Testis (tissue), 2 donors: ENCODE measurements at regions not wholly inside any gene's neighbourhood (a gene's known extent, or its start where the extent isn't known, plus 50 kb on each side); places are given as distances from the start of the nearest gene placed in this dataset.

ENCODE experiments used
- DNase-seq: peaks from one replicate; pipeline ENCODE4 v3.0.0-alpha.2; 2019
- H3K27ac ChIP-seq, 2 donors: fragments of 200-600 bp; sonication (generic); one replicate each; pipeline ENCODE4 v1.5.1; 2019
- H3K27me3 ChIP-seq: fragments of 200-600 bp; sonication (generic); one replicate; pipeline ENCODE4 v1.5.1; 2019
- H3K36me3 ChIP-seq: fragments of 200-600 bp; sonication (generic); one replicate; pipeline ENCODE4 v1.5.1; 2017; ENCODE audit warnings: low read depth; ENCODE audit errors: missing control alignments
- H3K4me1 ChIP-seq: fragments of 200-600 bp; sonication (generic); one replicate; pipeline ENCODE4 v1.5.1; 2019
- H3K4me3 ChIP-seq, 2 donors: fragments of 200-600 bp; sonication (generic); one replicate each; pipeline ENCODE4 v1.5.1; 2017 to 2019
- H3K9me3 ChIP-seq: fragments of 200-600 bp; sonication (generic); one replicate; pipeline ENCODE4 v1.5.1; 2017
- CTCF ChIP-seq, 3 experiments: fragments of 450-650 bp in 2 of 3; fragments of 200-600 bp in 1 of 3; sonication (generic) in 1 of 3; IDR thresholded peaks; one replicate each; pipeline ENCODE4 v1.5.1; 2016 to 2019; ENCODE audit warnings: antibody characterized with exemption in 3 of 3, mild to moderate bottlenecking in 2 of 3, moderate library complexity in 1 of 3
- POLR2A ChIP-seq: fragments of 450-650 bp; IDR thresholded peaks from one replicate; pipeline ENCODE4 v1.6.1; 2017; ENCODE audit warnings: antibody characterized with exemption, mild to moderate bottlenecking, moderate library complexity
- WGBS, 2 donors: methylation state at CpG; one replicate each; pipeline ENCODE4 v1.1.5; 2018; 5-methylcytosine and 5-hydroxymethylcytosine counted together
- intact Hi-C: fragments of 100-400 bp; cut with DNase I; formaldehyde crosslinking; loops from one replicate; pipeline ENCODE4 v1.15.1; 2023; ENCODE audit warnings: low total_unique reads

GRCh38 chr2:234333168-234334130 lies 163.4 kb downstream of the ARL4C start:
- intact Hi-C loops, result no loop called here
- TF ChIP-seq CTCF (IDR thresholded peaks at IDR 0.05) (no peak), POLR2A (no peak)

GRCh38 chr2:234331966-234332365 lies 164.9 kb downstream of the ARL4C start:
- Histone ChIP-seq H3K9me3 (no peaks in the 10 kb centered on the region), H3K4me3 (no peak overlapping the region), H3K4me1 (peaks cover 6% of the 10 kb centered on the region), H3K36me3 (no peaks in the 10 kb centered on the region), H3K27ac (no peak overlapping the region), H3K27me3 (no peaks in the 10 kb centered on the region)
- no peak for DNase-seq
- intact Hi-C loops, result no loop called here
- TF ChIP-seq CTCF (IDR thresholded peaks at IDR 0.05) (no peak), POLR2A (no peak)
- 89 to 94% methylated on average over 7 of the region's 7 CpGs for WGBS, 2 donors

More at GRCh38 chr2:234333168-234334130, 163.4 kb downstream of the ARL4C start:
- Histone ChIP-seq H3K36me3 (no peaks in the 10 kb centered on the region), H3K9me3 (no peaks in the 10 kb centered on the region), H3K4me1 (peaks cover 6% of the 10 kb centered on the region), H3K4me3 (no peak overlapping the region), H3K27me3 (no peaks in the 10 kb centered on the region), H3K27ac (no peak overlapping the region)
- no peak for DNase-seq
- WGBS, 2 donors, result 73 to 91% methylated on average over 9 to 10 of the region's 10 CpGs

GRCh38 chr2:234331566-234331965 lies 165.3 kb downstream of the ARL4C start:
- TF ChIP-seq POLR2A (no peak), CTCF (IDR thresholded peaks at IDR 0.05) (no peak)
- WGBS, 2 donors, result 88 to 94% methylated on average over 5 of the region's 5 CpGs

GRCh38 chr2:234330902-234331301 lies 166.0 kb downstream of the ARL4C start:
- H3K4me1 ChIP-seq, result peaks cover 6% of the 10 kb centered on the region
- H3K9me3 ChIP-seq, result no peaks in the 10 kb centered on the region
- H3K27ac ChIP-seq, result no peak overlapping the region
- TF ChIP-seq POLR2A (no peak), CTCF (IDR thresholded peaks at IDR 0.05) (no peak)
- H3K27me3 ChIP-seq, result no peaks in the 10 kb centered on the region
- DNase-seq, result no peak
- H3K4me3 ChIP-seq, result no peak overlapping the region
- 73 to 82% methylated on average over 5 of the region's 5 CpGs for WGBS, 2 donors
- H3K36me3 ChIP-seq, result no peaks in the 10 kb centered on the region
- intact Hi-C loops, result no loop called here

More at GRCh38 chr2:234331566-234331965, 165.3 kb downstream of the ARL4C start:
- H3K9me3 ChIP-seq, result no peaks in the 10 kb centered on the region
- peaks cover 6% of the 10 kb centered on the region for H3K4me1 ChIP-seq
- intact Hi-C loops, result no loop called here
- H3K27ac ChIP-seq, result no peak overlapping the region
- H3K36me3 ChIP-seq, result no peaks in the 10 kb centered on the region
- H3K27me3 ChIP-seq, result no peaks in the 10 kb centered on the region
- DNase-seq, result no peak
- H3K4me3 ChIP-seq, result no peak overlapping the region
